ENCODE measurements at regions not wholly inside any gene's neighbourhood (a gene's known extent, or its start where the extent isn't known, plus 50 kb on each side); places are given as distances from the start of the nearest gene placed in this dataset.

DNA sequence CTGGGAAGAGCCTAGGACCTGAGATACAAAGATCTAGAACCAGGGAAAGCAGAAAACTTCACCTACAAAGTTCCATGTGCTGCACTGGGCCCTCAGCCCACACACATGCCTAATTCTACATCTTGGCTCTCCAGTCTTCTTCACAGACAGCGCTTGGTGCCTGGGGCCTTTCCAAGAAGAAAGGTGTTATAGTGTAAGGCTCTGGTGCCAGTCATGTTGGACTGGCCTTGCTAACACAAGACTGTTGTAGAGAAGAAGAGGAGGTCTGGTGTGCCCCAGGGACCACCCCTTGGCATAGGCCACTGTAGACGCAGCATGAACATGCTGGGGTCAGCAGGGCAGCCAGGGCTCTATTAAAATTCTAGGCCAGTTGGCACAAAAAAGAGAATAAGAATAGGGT is 226.2 kb upstream of the CTNNB1 start:
- TF ChIP-seq CTCF (IDR thresholded peaks at IDR 0.05 in 4 of 5, conservative IDR thresholded peaks at IDR 0.05 in 1 of 5) (no peak), POLR2A (IDR thresholded peaks at IDR 0.05) (no peak)
